ENCODE measurements at regions not wholly inside any gene's neighbourhood (a gene's known extent, or its start where the extent isn't known, plus 50 kb on each side); places are given as distances from the start of the nearest gene placed in this dataset.

GRCh38 chr4:26163425-26164362 lies 157.1 kb upstream of the RBPJ start:
- intact Hi-C loops (cut with micrococcal nuclease), result no loop called here

GRCh38 chr4:26171501-26171900 lies 149.3 kb upstream of the RBPJ start:
- intact Hi-C loops (cut with micrococcal nuclease), result no loop called here

GRCh38 chr4:26171941-26172340 lies 148.9 kb upstream of the RBPJ start:
- intact Hi-C loops (cut with micrococcal nuclease), result no loop called here

GRCh38 chr4:26173619-26174018 lies 147.2 kb upstream of the RBPJ start:
- intact Hi-C loops (cut with micrococcal nuclease), result no loop called here

GRCh38 chr4:26174027-26174426 lies 146.8 kb upstream of the RBPJ start:
- intact Hi-C loops (cut with micrococcal nuclease), result no loop called here

- intact Hi-C loops (cut with micrococcal nuclease), result no loop called here
Observed at GRCh38 chr4:26175006-26175786, 145.6 kb upstream of the RBPJ start.

GRCh38 chr4:26175905-26176470 lies 144.8 kb upstream of the RBPJ start:
- intact Hi-C loops (cut with micrococcal nuclease), result no loop called here

GRCh38 chr4:26176598-26177149 lies 144.1 kb upstream of the RBPJ start:
- intact Hi-C loops (cut with micrococcal nuclease), result no loop called here

GRCh38 chr4:26178854-26179253 lies 142.0 kb upstream of the RBPJ start:
- intact Hi-C loops (cut with micrococcal nuclease), result no loop called here

- intact Hi-C loops (cut with micrococcal nuclease), result no loop called here
Observed at GRCh38 chr4:26179316-26179760, 141.5 kb upstream of the RBPJ start.

GRCh38 chr4:26181616-26182015 lies 139.2 kb upstream of the RBPJ start:
- intact Hi-C loops (cut with micrococcal nuclease), result no loop called here

- intact Hi-C loops (cut with micrococcal nuclease), result no loop called here
Observed at GRCh38 chr4:26183017-26183416, 137.8 kb upstream of the RBPJ start.

- intact Hi-C loops (cut with micrococcal nuclease), result no loop called here
Observed at GRCh38 chr4:26185436-26185835, 135.4 kb upstream of the RBPJ start.

GRCh38 chr4:26191353-26191752 lies 129.5 kb upstream of the RBPJ start:
- intact Hi-C loops (cut with micrococcal nuclease), result loop anchor here (10.0 kb wide), 2 partner anchors 277 to 673 kb away; partner anchors contain the start of genes SMIM20 and STIM2

- intact Hi-C loops (cut with micrococcal nuclease), result loop anchor here (10.0 kb wide), 2 partner anchors 278 to 672 kb away; partner anchors contain the start of genes SMIM20 and STIM2
Observed at GRCh38 chr4:26192899-26193869, 127.6 kb upstream of the RBPJ start.

GRCh38 chr4:26194764-26195163 lies 126.0 kb upstream of the RBPJ start:
- intact Hi-C loops (cut with micrococcal nuclease), result loop anchor here (5.0 to 10.0 kb wide), 4 partner anchors 62 to 670 kb away; partner anchors contain the start of genes SEL1L3, SMIM20 and STIM2

- intact Hi-C loops (cut with micrococcal nuclease), result loop anchor here (2.0 to 10.0 kb wide), 5 partner anchors 64 to 1036 kb away; partner anchors contain the start of genes SEL1L3, SEPSECS, SMIM20 and STIM2
Observed at GRCh38 chr4:26196567-26196966, 124.2 kb upstream of the RBPJ start.

GRCh38 chr4:26197018-26197779 lies 123.6 kb upstream of the RBPJ start:
- intact Hi-C loops (cut with micrococcal nuclease), result loop anchor here (1.0 to 10.0 kb wide), 8 partner anchors 52 to 1036 kb away; partner anchors contain the start of genes SEL1L3, SEPSECS, SMIM20 and STIM2

GRCh38 chr4:26198931-26199330 lies 121.9 kb upstream of the RBPJ start:
- intact Hi-C loops (cut with micrococcal nuclease), result loop anchor here (5.0 to 10.0 kb wide), 4 partner anchors 67 to 666 kb away; partner anchors contain the start of genes SEL1L3, SMIM20 and STIM2
